ENCODE measurements at regions not wholly inside any gene's neighbourhood (a gene's known extent, or its start where the extent isn't known, plus 50 kb on each side); places are given as distances from the start of the nearest gene placed in this dataset.
A peak's percentile ranks its signal among the peaks of the same experiment; 100 is the strongest.

- Histone ChIP-seq H3K36me3 (no peaks in the 10 kb centered on the region), H3K27me3 (no peaks in the 10 kb centered on the region), H3K9me3 (no peaks in the 10 kb centered on the region), H3K27ac (no peak overlapping the region), H3K4me3 (no peak overlapping the region), H3K4me1 (no peaks in the 10 kb centered on the region)
- no peak for ATAC-seq
- intact Hi-C loops (cut with DNase I): no loop called here
- DNase-seq: no peak
- no peak for TF ChIP-seq CTCF (IDR thresholded peaks at IDR 0.05)
Observed at GRCh38 chr3:162678941-162679340, 1182.3 kb downstream of the OTOL1 start.

- ATAC-seq (no peak), DNase-seq (no peak)
- intact Hi-C loops (cut with DNase I): no loop called here
- no peaks in the 10 kb centered on the region for H3K27me3 ChIP-seq
- H3K4me1 ChIP-seq: no peaks in the 10 kb centered on the region
- no peak overlapping the region for H3K4me3 ChIP-seq
- H3K9me3 ChIP-seq: no peaks in the 10 kb centered on the region
- H3K27ac ChIP-seq: no peak overlapping the region
- TF ChIP-seq CTCF (IDR thresholded peaks at IDR 0.05): no peak
- no peaks in the 10 kb centered on the region for H3K36me3 ChIP-seq
Observed at GRCh38 chr3:162684260-162684659, 1187.7 kb downstream of the OTOL1 start.

GRCh38 chr3:162699291-162699690 lies 1202.7 kb downstream of the OTOL1 start:
- Histone ChIP-seq H3K36me3 (no peaks in the 10 kb centered on the region), H3K27ac (no peak overlapping the region), H3K9me3 (no peaks in the 10 kb centered on the region), H3K4me1 (no peaks in the 10 kb centered on the region), H3K27me3 (no peaks in the 10 kb centered on the region), H3K4me3 (no peak overlapping the region)
- DNase-seq: no peak
- ATAC-seq: no peak
- TF ChIP-seq CTCF (IDR thresholded peaks at IDR 0.05): no peak
- intact Hi-C loops (cut with DNase I): no loop called here

- no peaks in the 10 kb centered on the region for H3K4me1 ChIP-seq
- H3K27ac ChIP-seq: no peak overlapping the region
- H3K27me3 ChIP-seq: no peaks in the 10 kb centered on the region
- ATAC-seq (no peak), DNase-seq (no peak)
- no peaks in the 10 kb centered on the region for H3K9me3 ChIP-seq
- no peaks in the 10 kb centered on the region for H3K36me3 ChIP-seq
- no peak for TF ChIP-seq CTCF (IDR thresholded peaks at IDR 0.05)
- intact Hi-C loops (cut with DNase I): no loop called here
- no peak overlapping the region for H3K4me3 ChIP-seq
Observed at GRCh38 chr3:162701211-162701610, 1204.6 kb downstream of the OTOL1 start.

- intact Hi-C loops (cut with DNase I): no loop called here
- no peaks in the 10 kb centered on the region for H3K27me3 ChIP-seq
- H3K9me3 ChIP-seq: no peaks in the 10 kb centered on the region
- H3K27ac ChIP-seq: no peak overlapping the region
- no peak for DNase-seq
- no peak overlapping the region for H3K4me3 ChIP-seq
- no peak for TF ChIP-seq CTCF (IDR thresholded peaks at IDR 0.05)
- no peaks in the 10 kb centered on the region for H3K36me3 ChIP-seq
- H3K4me1 ChIP-seq: no peaks in the 10 kb centered on the region
- peak; percentile 19 for ATAC-seq
Observed at GRCh38 chr3:162702768-162703385, 1206.3 kb downstream of the OTOL1 start.

- ATAC-seq: no peak
- Histone ChIP-seq H3K27me3 (no peaks in the 10 kb centered on the region), H3K4me1 (no peaks in the 10 kb centered on the region), H3K27ac (no peak overlapping the region), H3K36me3 (no peaks in the 10 kb centered on the region), H3K4me3 (no peak overlapping the region), H3K9me3 (no peaks in the 10 kb centered on the region)
- DNase-seq: no peak
- no peak for TF ChIP-seq CTCF (IDR thresholded peaks at IDR 0.05)
- intact Hi-C loops (cut with DNase I): no loop called here
Observed at GRCh38 chr3:162704238-162704637, 1207.6 kb downstream of the OTOL1 start.

Data from upper lobe of right lung (tissue), 1 donor.